ENCODE measurements at regions not wholly inside any gene's neighbourhood (a gene's known extent, or its start where the extent isn't known, plus 50 kb on each side); places are given as distances from the start of the nearest gene placed in this dataset.

DNA sequence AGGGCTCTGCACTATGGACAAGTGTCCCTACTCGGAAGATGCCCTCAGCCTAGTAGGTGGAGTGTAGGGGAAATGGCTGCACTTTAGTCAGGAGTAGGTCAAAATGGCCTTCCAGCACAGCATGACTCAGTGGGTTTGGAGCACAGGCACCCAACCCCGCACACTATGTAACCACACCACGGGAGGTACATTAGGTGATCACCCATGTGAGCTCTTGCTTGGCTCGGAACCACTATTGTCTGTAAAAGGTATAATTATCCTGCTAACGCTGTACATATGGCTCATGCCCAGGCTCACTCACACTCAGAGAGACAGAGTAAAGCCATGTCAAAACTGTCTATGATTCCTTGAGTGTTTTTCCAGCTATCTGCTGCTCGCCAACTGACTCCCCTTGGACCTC is 156.9 kb upstream of the DACH1 start:
- Histone ChIP-seq H2AFZ (ENCODE audit: low read depth, low read length) (no peak overlapping the region), H3K27ac (ENCODE audit: low read length) (no peak overlapping the region), H3K79me2 (replicated peaks; ENCODE audit: insufficient read depth, low read length) (no peaks in the 10 kb centered on the region), H3K4me2 (ENCODE audit: low read length) (no peak overlapping the region), H3F3A (ENCODE audit: insufficient read depth, low read length, poor library complexity, severe bottlenecking) (no peaks in the 10 kb centered on the region), H3K27me3 (ENCODE audit: insufficient read depth, low read depth, low read length) (no peaks in the 10 kb centered on the region), H3K36me3 (ENCODE audit: insufficient read depth, low read length) (no peaks in the 10 kb centered on the region), H3K4me3 (ENCODE audit: low read length) (no peak overlapping the region), H3K9me3 (ENCODE audit: low read length) (no peaks in the 10 kb centered on the region), H3K9ac (ENCODE audit: low read length) (no peak overlapping the region), H3K9me2 (ENCODE audit: insufficient read depth, low read length) (no peaks in the 10 kb centered on the region), H4K20me1 (ENCODE audit: insufficient read depth) (no peaks in the 10 kb centered on the region)
- TF ChIP-seq, protein P1, sequence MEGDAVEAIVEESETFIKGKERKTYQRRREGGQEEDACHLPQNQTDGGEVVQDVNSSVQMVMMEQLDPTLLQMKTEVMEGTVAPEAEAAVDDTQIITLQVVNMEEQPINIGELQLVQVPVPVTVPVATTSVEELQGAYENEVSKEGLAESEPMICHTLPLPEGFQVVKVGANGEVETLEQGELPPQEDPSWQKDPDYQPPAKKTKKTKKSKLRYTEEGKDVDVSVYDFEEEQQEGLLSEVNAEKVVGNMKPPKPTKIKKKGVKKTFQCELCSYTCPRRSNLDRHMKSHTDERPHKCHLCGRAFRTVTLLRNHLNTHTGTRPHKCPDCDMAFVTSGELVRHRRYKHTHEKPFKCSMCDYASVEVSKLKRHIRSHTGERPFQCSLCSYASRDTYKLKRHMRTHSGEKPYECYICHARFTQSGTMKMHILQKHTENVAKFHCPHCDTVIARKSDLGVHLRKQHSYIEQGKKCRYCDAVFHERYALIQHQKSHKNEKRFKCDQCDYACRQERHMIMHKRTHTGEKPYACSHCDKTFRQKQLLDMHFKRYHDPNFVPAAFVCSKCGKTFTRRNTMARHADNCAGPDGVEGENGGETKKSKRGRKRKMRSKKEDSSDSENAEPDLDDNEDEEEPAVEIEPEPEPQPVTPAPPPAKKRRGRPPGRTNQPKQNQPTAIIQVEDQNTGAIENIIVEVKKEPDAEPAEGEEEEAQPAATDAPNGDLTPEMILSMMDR (IDR thresholded peaks at IDR 0.05; ENCODE audit: poor library complexity, severe bottlenecking): no peak
- TF ChIP-seq EZH2 (IDR thresholded peaks at IDR 0.05; ENCODE audit: borderline replicate concordance, insufficient read depth, low read length, poor library complexity, severe bottlenecking): no peak
- TF ChIP-seq REST (IDR thresholded peaks at IDR 0.05; ENCODE audit: borderline replicate concordance): no peak
- TF ChIP-seq POLR2AphosphoS5 (IDR thresholded peaks at IDR 0.05): no peak
- no peak for TF ChIP-seq SMC3 (conservative IDR thresholded peaks at IDR 0.05; ENCODE audit: poor library complexity)
- TF ChIP-seq RAD21 (conservative IDR thresholded peaks at IDR 0.05): no peak
- TF ChIP-seq MXI1 (conservative IDR thresholded peaks at IDR 0.05; ENCODE audit: poor library complexity, severe bottlenecking): no peak
- TF ChIP-seq EP300 (conservative IDR thresholded peaks at IDR 0.05; ENCODE audit: poor library complexity, severe bottlenecking): no peak
- TF ChIP-seq TAF1 (IDR thresholded peaks at IDR 0.05; ENCODE audit: low read depth): no peak

- Histone ChIP-seq H3K9ac (ENCODE audit: low read length) (no peak overlapping the region), H2AFZ (ENCODE audit: low read depth, low read length) (no peak overlapping the region), H3F3A (ENCODE audit: insufficient read depth, low read length, poor library complexity, severe bottlenecking) (no peaks in the 10 kb centered on the region), H3K9me2 (ENCODE audit: insufficient read depth, low read length) (no peaks in the 10 kb centered on the region), H3K79me2 (replicated peaks; ENCODE audit: insufficient read depth, low read length) (no peaks in the 10 kb centered on the region), H3K36me3 (ENCODE audit: insufficient read depth, low read length) (no peaks in the 10 kb centered on the region), H4K20me1 (ENCODE audit: insufficient read depth) (no peaks in the 10 kb centered on the region), H3K4me2 (ENCODE audit: low read length) (no peak overlapping the region), H3K27me3 (ENCODE audit: insufficient read depth, low read depth, low read length) (no peaks in the 10 kb centered on the region), H3K9me3 (ENCODE audit: low read length) (no peaks in the 10 kb centered on the region), H3K27ac (ENCODE audit: low read length) (no peak overlapping the region), H3K4me3 (ENCODE audit: low read length) (no peak overlapping the region)
- TF ChIP-seq, protein P1 (IDR thresholded peaks at IDR 0.05; ENCODE audit: poor library complexity, severe bottlenecking): no peak
- TF ChIP-seq POLR2AphosphoS5 (IDR thresholded peaks at IDR 0.05) (no peak), REST (IDR thresholded peaks at IDR 0.05; ENCODE audit: borderline replicate concordance) (no peak), MXI1 (conservative IDR thresholded peaks at IDR 0.05; ENCODE audit: poor library complexity, severe bottlenecking) (no peak)
These were observed 138.5 kb upstream of the DACH1 start for GRCh38 chr13:72005455-72005854.

Data from neural cell (in vitro differentiated cells).